HG03280 (cell line): ENCODE measurements at regions not wholly inside any gene's neighbourhood (a gene's known extent, or its start where the extent isn't known, plus 50 kb on each side); places are given as distances from the start of the nearest gene placed in this dataset.

ENCODE experiments used
- ATAC-seq: cut with Tn5 transposase; IDR thresholded peaks from one replicate; pipeline ENCODE4 v1.9.1; 2021; ENCODE audit warnings: mild to moderate bottlenecking, moderate library complexity; ENCODE audit not compliant: unreplicated experiment

- no peak for ATAC-seq
These were observed 359.6 kb upstream of the SMC2 start for GRCh38 chr9:103734471-103734870.

GRCh38 chr9:103755441-103755840 lies 338.7 kb upstream of the SMC2 start:
- ATAC-seq, result no peak

GRCh38 chr9:103755986-103756385 lies 338.1 kb upstream of the SMC2 start:
- no peak for ATAC-seq

GRCh38 chr9:103757062-103757461 lies 337.0 kb upstream of the SMC2 start:
- ATAC-seq, result no peak

- ATAC-seq, result no peak
These were observed 332.6 kb upstream of the SMC2 start for GRCh38 chr9:103761466-103761865.

GRCh38 chr9:103789686-103790085 lies 304.4 kb upstream of the SMC2 start:
- peak; percentile 97 for ATAC-seq

GRCh38 chr9:103798620-103799019 lies 295.5 kb upstream of the SMC2 start:
- peak; percentile 99 for ATAC-seq

- no peak for ATAC-seq
These were observed 294.1 kb upstream of the SMC2 start for GRCh38 chr9:103799959-103800358.

GRCh38 chr9:103802068-103802467 lies 292.0 kb upstream of the SMC2 start:
- no peak for ATAC-seq

GRCh38 chr9:103803245-103803644 lies 290.9 kb upstream of the SMC2 start:
- no peak for ATAC-seq

- ATAC-seq, result no peak
These were observed 289.9 kb upstream of the SMC2 start for GRCh38 chr9:103804077-103804735.

GRCh38 chr9:103809745-103810144 lies 284.4 kb upstream of the SMC2 start:
- no peak for ATAC-seq

GRCh38 chr9:103811462-103811861 lies 282.6 kb upstream of the SMC2 start:
- no peak for ATAC-seq

- ATAC-seq, result no peak
These were observed 278.0 kb upstream of the SMC2 start for GRCh38 chr9:103816146-103816545.

GRCh38 chr9:103819936-103820335 lies 274.2 kb upstream of the SMC2 start:
- no peak for ATAC-seq

- ATAC-seq, result no peak
These were observed 273.0 kb upstream of the SMC2 start for GRCh38 chr9:103821115-103821514.

- no peak for ATAC-seq
These were observed 256.2 kb upstream of the SMC2 start for GRCh38 chr9:103837940-103838339.

- no peak for ATAC-seq
These were observed 254.9 kb upstream of the SMC2 start for GRCh38 chr9:103839197-103839596.

- ATAC-seq, result no peak
These were observed 226.2 kb upstream of the SMC2 start for GRCh38 chr9:103867886-103868285.

- no peak for ATAC-seq
These were observed 221.3 kb upstream of the SMC2 start for GRCh38 chr9:103872811-103873210.

- no peak for ATAC-seq
These were observed 212.7 kb upstream of the SMC2 start for GRCh38 chr9:103881419-103881818.

GRCh38 chr9:103889989-103890388 lies 204.1 kb upstream of the SMC2 start:
- no peak for ATAC-seq

- ATAC-seq, result no peak
These were observed 199.9 kb upstream of the SMC2 start for GRCh38 chr9:103894184-103894583.
